ENCODE measurements at regions not wholly inside any gene's neighbourhood (a gene's known extent, or its start where the extent isn't known, plus 50 kb on each side); places are given as distances from the start of the nearest gene placed in this dataset.

- Histone ChIP-seq H3K9me3 (ENCODE audit: control insufficient read depth in 1 of 2, insufficient read depth in 1 of 2, low read depth in 1 of 2, low read length in 2 of 2) (no peaks in the 10 kb centered on the region), H2AFZ (ENCODE audit: low read depth, low read length, poor library complexity, severe bottlenecking) (no peak overlapping the region), H3K27ac (ENCODE audit: low read depth, low read length) (no peak overlapping the region), H3K36me3 (ENCODE audit: control insufficient read depth in 1 of 2, insufficient read depth in 2 of 2, low read length in 2 of 2) (no peaks in the 10 kb centered on the region), H3K27me3 (ENCODE audit: insufficient read depth, low read length) (peaks cover 9% of the 10 kb centered on the region; the same call in 1 of the 2 replicates), H3K4me1 (ENCODE audit: control insufficient read depth in 1 of 2, insufficient read depth in 2 of 2, low read length in 2 of 2) (no peaks in the 10 kb centered on the region; a peak in 1 of 4 replicates), H3K79me2 (ENCODE audit: insufficient read depth, low read length) (no peaks in the 10 kb centered on the region), H3K4me3 (replicated peaks in 1 of 2; ENCODE audit: low read depth in 1 of 2, low read length in 2 of 2) (no peak overlapping the region), H3K9me2 (ENCODE audit: insufficient read depth) (no peaks in the 10 kb centered on the region), H3K9ac (ENCODE audit: low read length) (no peak overlapping the region), H3K4me2 (ENCODE audit: low read length) (no peak overlapping the region), H4K20me1 (ENCODE audit: insufficient read depth) (no peaks in the 10 kb centered on the region)
- DNase-seq (ENCODE audit: low read depth, low spot score) = no peak
- no peak for TF ChIP-seq SRF (IDR thresholded peaks at IDR 0.05; ENCODE audit: low read depth)
- ChIA-PET POLR2A (no interaction called here), CTCF (interaction anchor here (0.6 kb wide), 1 partner anchor 450 kb away, joined by 5 read pairs; no protein-coding TSS in a partner anchor), RAD21 (ENCODE audit: low non-redundant PET in 1 of 2, low total read pairs in 2 of 2, uncharacterized antibody in 2 of 2, unreplicated experiment in 2 of 2) (no interaction called here)
- no peak for ATAC-seq
- intact Hi-C loops (cut with micrococcal nuclease) = no loop called here
- BruUV-seq (replicated peaks) = no TSS peak
Observed at GRCh38 chr22:44646141-44646540, 55.9 kb upstream of the PRR5 start.

DNA sequence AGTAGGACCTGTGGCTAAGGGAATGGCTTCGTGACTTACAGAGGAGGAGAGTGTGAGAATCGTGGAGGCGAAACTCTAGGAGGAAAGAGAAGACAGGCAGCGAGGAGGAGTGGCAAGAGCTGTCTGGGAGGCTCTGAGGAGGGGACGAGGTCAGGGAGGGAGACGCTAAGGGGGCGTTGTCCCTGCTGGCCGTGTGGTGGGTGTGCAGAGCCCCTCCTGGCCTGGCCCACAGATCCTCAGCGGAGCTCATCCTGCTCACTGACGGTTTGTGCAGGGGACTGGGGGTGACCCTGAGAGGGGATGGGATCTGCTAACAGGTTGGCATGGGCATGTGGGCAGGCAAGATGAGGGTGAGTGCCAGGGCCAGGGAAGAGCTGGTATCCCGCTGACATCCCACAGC lies 56.5 kb upstream of the PRR5 start:
- ChIA-PET POLR2A (no interaction called here), RAD21 (ENCODE audit: low non-redundant PET in 1 of 2, low total read pairs in 2 of 2, uncharacterized antibody in 2 of 2, unreplicated experiment in 2 of 2) (no interaction called here), CTCF (no interaction called here)
- DNase-seq (ENCODE audit: low read depth, low spot score) = no peak
- Histone ChIP-seq H3K79me2 (ENCODE audit: insufficient read depth, low read length) (no peaks in the 10 kb centered on the region), H4K20me1 (ENCODE audit: insufficient read depth) (no peaks in the 10 kb centered on the region), H3K36me3 (ENCODE audit: control insufficient read depth in 1 of 2, insufficient read depth in 2 of 2, low read length in 2 of 2) (no peaks in the 10 kb centered on the region), H3K27ac (ENCODE audit: low read depth, low read length) (no peak overlapping the region), H3K4me1 (ENCODE audit: control insufficient read depth in 1 of 2, insufficient read depth in 2 of 2, low read length in 2 of 2) (no peaks in the 10 kb centered on the region; a peak in 1 of 4 replicates), H3K4me2 (ENCODE audit: low read length) (no peak overlapping the region), H2AFZ (ENCODE audit: low read depth, low read length, poor library complexity, severe bottlenecking) (no peak overlapping the region), H3K9me3 (ENCODE audit: control insufficient read depth in 1 of 2, insufficient read depth in 1 of 2, low read depth in 1 of 2, low read length in 2 of 2) (no peaks in the 10 kb centered on the region), H3K9me2 (ENCODE audit: insufficient read depth) (no peaks in the 10 kb centered on the region), H3K9ac (ENCODE audit: low read length) (no peak overlapping the region), H3K27me3 (ENCODE audit: insufficient read depth, low read length) (peaks cover 9% of the 10 kb centered on the region; the same call in 1 of the 2 replicates), H3K4me3 (replicated peaks in 1 of 2; ENCODE audit: low read depth in 1 of 2, low read length in 2 of 2) (no peak overlapping the region)
- TF ChIP-seq FOSL1 (IDR thresholded peaks at IDR 0.05; ENCODE audit: low read depth) (no peak), SP1 (IDR thresholded peaks at IDR 0.05; ENCODE audit: low read depth) (no peak), EZH2 (IDR thresholded peaks at IDR 0.05) (no peak), JUND (IDR thresholded peaks at IDR 0.05) (no peak), RAD21 (IDR thresholded peaks at IDR 0.05; ENCODE audit: low read depth) (no peak), SRF (IDR thresholded peaks at IDR 0.05; ENCODE audit: low read depth) (no peak), YY1 (IDR thresholded peaks at IDR 0.05; ENCODE audit: extremely low read depth, insufficient replicate concordance, low read depth, low read length) (no peak), ZNF274 (IDR thresholded peaks at IDR 0.05; ENCODE audit: low read depth, low read length) (no peak), CTCF (IDR thresholded peaks at IDR 0.05 in 2 of 3, conservative IDR thresholded peaks at IDR 0.05 in 1 of 3; ENCODE audit: borderline replicate concordance in 1 of 3, insufficient read depth in 1 of 3, low read depth in 2 of 3, low read length in 2 of 3) (no peak), EZH2phosphoT487 (IDR thresholded peaks at IDR 0.05; ENCODE audit: borderline replicate concordance) (no peak)
- BruUV-seq (replicated peaks) = no TSS peak
- ATAC-seq = no peak
- intact Hi-C loops (cut with micrococcal nuclease) = no loop called here
